A549 (cell line): ENCODE measurements at regions not wholly inside any gene's neighbourhood (a gene's known extent, or its start where the extent isn't known, plus 50 kb on each side); places are given as distances from the start of the nearest gene placed in this dataset.

Experiments
- JUN ChIP-seq, 2 experiments: fragments of >200 bp; sonication (Bioruptor Twin); formaldehyde crosslinking; IDR thresholded peaks; 2 replicates in 1 of 2; 3 replicates in 1 of 2; pipeline ENCODE4 v1.6.1; 2016 to 2017
- KDM1A ChIP-seq: fragments of 200-600 bp; sonication (generic); IDR thresholded peaks from 2 replicates; pipeline ENCODE4 v1.6.1; 2016; ENCODE audit warnings: low read depth, mild to moderate bottlenecking
- MAZ ChIP-seq: fragments of 150-350 bp; IDR thresholded peaks from 2 replicates; pipeline ENCODE4 v1.6.1; 2014; ENCODE audit warnings: antibody characterized with exemption, low read depth, low read length, borderline replicate concordance
- MYC ChIP-seq: IDR thresholded peaks from 2 replicates; pipeline ENCODE4 v1.6.1; 2012; ENCODE audit warnings: mild to moderate bottlenecking, inconsistent platforms, low read length, improper control_type of control experiment, borderline replicate concordance
- PHF8 ChIP-seq: fragments of 200-600 bp; sonication (generic); IDR thresholded peaks from 2 replicates; pipeline ENCODE4 v1.6.1; 2016; ENCODE audit warnings: low read depth, mild to moderate bottlenecking, antibody characterized with exemption, moderate library complexity, borderline replicate concordance
- POLR2A ChIP-seq: IDR thresholded peaks from 2 replicates; pipeline ENCODE4 v1.6.1; 2012; ENCODE audit warnings: mild to moderate bottlenecking, low read length
- RAD21 ChIP-seq, 2 experiments: fragments of >200 bp in 1 of 2; sonication (Bioruptor Twin) in 1 of 2; formaldehyde crosslinking in 1 of 2; IDR thresholded peaks in 1 of 2; conservative IDR thresholded peaks in 1 of 2; 2 replicates in 1 of 2; 3 replicates in 1 of 2; pipeline ENCODE4 v1.6.1; 2012 to 2018; ENCODE audit warnings: inconsistent platforms in 1 of 2
- RFX5 ChIP-seq: fragments of 450-650 bp; IDR thresholded peaks from 2 replicates; pipeline ENCODE4 v1.7.1; 2014; ENCODE audit warnings: antibody characterized with exemption, mild to moderate bottlenecking, moderate library complexity
- TFCP2L1 ChIP-seq: fragments of 250-450 bp; sonication (Bioruptor Pico); IDR thresholded peaks from 2 replicates; pipeline ENCODE4 v1.5.0; 2021; ENCODE audit warnings: mild to moderate bottlenecking
- ZFP36 ChIP-seq: fragments of 450-650 bp; IDR thresholded peaks from 2 replicates; pipeline ENCODE4 v1.6.1; 2014; ENCODE audit warnings: borderline replicate concordance; ENCODE audit not compliant: partially characterized antibody
- TF ChIP-seq, protein P1 (sequence below): fragments of >200 bp; sonication (Bioruptor Twin); formaldehyde crosslinking; IDR thresholded peaks from 3 replicates; pipeline ENCODE4 v1.5.1; 2016
- TF ChIP-seq, protein P2 (sequence below): fragments of 450-650 bp; IDR thresholded peaks from 2 replicates; pipeline ENCODE4 v1.6.1; 2014; ENCODE audit warnings: antibody characterized with exemption
- TF ChIP-seq, protein P3 (sequence below): fragments of 150-350 bp; IDR thresholded peaks from 2 replicates; pipeline ENCODE4 v1.6.1; 2014; ENCODE audit warnings: low read depth, mild to moderate bottlenecking, low read length

DNA sequence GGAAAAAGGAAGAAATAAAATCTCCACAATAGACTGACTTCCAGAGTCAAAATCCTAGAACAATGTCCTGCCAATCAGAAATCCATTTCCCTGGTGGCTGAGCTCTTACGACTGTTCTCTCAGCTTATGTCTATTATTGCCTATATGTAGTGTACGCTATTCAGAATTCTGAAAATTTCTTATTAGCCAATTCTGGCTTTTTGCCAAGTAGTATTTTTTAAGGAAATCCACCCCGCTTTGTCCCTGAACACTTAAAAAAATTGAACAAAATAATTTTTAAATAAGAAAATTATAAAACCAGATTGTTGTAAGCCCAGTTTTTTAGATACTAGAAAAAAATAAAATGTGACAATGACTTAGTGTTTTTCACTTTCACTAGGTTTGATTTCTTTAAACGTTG lies 143.0 kb downstream of the KCNA5 start:
- TF ChIP-seq, protein P1, sequence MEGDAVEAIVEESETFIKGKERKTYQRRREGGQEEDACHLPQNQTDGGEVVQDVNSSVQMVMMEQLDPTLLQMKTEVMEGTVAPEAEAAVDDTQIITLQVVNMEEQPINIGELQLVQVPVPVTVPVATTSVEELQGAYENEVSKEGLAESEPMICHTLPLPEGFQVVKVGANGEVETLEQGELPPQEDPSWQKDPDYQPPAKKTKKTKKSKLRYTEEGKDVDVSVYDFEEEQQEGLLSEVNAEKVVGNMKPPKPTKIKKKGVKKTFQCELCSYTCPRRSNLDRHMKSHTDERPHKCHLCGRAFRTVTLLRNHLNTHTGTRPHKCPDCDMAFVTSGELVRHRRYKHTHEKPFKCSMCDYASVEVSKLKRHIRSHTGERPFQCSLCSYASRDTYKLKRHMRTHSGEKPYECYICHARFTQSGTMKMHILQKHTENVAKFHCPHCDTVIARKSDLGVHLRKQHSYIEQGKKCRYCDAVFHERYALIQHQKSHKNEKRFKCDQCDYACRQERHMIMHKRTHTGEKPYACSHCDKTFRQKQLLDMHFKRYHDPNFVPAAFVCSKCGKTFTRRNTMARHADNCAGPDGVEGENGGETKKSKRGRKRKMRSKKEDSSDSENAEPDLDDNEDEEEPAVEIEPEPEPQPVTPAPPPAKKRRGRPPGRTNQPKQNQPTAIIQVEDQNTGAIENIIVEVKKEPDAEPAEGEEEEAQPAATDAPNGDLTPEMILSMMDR: no peak
- TF ChIP-seq POLR2A: no peak
- no peak for TF ChIP-seq JUN (IDR thresholded peaks at IDR 0.05)
- TF ChIP-seq RAD21 (conservative IDR thresholded peaks at IDR 0.05 in 1 of 2, IDR thresholded peaks at IDR 0.05 in 1 of 2): no peak
- TF ChIP-seq PHF8: no peak
- TF ChIP-seq, protein P2, sequence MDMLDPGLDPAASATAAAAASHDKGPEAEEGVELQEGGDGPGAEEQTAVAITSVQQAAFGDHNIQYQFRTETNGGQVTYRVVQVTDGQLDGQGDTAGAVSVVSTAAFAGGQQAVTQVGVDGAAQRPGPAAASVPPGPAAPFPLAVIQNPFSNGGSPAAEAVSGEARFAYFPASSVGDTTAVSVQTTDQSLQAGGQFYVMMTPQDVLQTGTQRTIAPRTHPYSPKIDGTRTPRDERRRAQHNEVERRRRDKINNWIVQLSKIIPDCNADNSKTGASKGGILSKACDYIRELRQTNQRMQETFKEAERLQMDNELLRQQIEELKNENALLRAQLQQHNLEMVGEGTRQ: no peak
- no peak for TF ChIP-seq RFX5
- TF ChIP-seq, protein P3, sequence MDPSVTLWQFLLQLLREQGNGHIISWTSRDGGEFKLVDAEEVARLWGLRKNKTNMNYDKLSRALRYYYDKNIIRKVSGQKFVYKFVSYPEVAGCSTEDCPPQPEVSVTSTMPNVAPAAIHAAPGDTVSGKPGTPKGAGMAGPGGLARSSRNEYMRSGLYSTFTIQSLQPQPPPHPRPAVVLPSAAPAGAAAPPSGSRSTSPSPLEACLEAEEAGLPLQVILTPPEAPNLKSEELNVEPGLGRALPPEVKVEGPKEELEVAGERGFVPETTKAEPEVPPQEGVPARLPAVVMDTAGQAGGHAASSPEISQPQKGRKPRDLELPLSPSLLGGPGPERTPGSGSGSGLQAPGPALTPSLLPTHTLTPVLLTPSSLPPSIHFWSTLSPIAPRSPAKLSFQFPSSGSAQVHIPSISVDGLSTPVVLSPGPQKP: no peak
- no peak for TF ChIP-seq MYC
- no peak for TF ChIP-seq ZFP36
- TF ChIP-seq KDM1A: no peak
- no peak for TF ChIP-seq MAZ
- no peak for TF ChIP-seq TFCP2L1 (CRISPR knock-in tag)
